ENCODE measurements at regions not wholly inside any gene's neighbourhood (a gene's known extent, or its start where the extent isn't known, plus 50 kb on each side); places are given as distances from the start of the nearest gene placed in this dataset.

DNA sequence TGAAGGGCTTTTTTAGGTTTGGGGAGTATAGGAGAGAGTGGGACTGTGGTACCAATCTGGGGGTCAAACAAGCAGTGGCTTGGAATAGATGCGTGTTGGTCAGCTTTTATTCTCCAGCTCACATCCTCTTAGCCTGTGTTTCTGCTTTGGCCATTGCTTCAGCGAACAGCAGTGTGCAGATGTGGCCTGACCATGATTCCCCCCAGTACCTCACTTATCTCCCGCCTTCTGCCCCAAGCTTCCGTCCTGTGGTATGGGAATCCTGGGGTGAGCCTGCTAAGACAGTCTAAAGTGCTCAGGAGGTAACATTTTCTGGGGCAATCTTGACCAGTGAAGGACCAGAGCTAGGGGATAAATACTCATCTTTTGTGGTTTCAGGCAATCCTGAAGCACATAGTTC lies 84.9 kb upstream of the TNP1 start:
- TF ChIP-seq, protein P1, sequence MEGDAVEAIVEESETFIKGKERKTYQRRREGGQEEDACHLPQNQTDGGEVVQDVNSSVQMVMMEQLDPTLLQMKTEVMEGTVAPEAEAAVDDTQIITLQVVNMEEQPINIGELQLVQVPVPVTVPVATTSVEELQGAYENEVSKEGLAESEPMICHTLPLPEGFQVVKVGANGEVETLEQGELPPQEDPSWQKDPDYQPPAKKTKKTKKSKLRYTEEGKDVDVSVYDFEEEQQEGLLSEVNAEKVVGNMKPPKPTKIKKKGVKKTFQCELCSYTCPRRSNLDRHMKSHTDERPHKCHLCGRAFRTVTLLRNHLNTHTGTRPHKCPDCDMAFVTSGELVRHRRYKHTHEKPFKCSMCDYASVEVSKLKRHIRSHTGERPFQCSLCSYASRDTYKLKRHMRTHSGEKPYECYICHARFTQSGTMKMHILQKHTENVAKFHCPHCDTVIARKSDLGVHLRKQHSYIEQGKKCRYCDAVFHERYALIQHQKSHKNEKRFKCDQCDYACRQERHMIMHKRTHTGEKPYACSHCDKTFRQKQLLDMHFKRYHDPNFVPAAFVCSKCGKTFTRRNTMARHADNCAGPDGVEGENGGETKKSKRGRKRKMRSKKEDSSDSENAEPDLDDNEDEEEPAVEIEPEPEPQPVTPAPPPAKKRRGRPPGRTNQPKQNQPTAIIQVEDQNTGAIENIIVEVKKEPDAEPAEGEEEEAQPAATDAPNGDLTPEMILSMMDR (IDR thresholded peaks at IDR 0.05): no peak
- TF ChIP-seq POLR2A (IDR thresholded peaks at IDR 0.05): no peak

All from testis (tissue), 2 donors.